GF-D8 (cell line): ENCODE measurements at regions not wholly inside any gene's neighbourhood (a gene's known extent, or its start where the extent isn't known, plus 50 kb on each side); places are given as distances from the start of the nearest gene placed in this dataset.

ENCODE experiments used
- DNase-seq: peaks from one replicate; lab custom pipeline; 2025; lab: John Stamatoyannopoulos, UW

- DNase-seq, result no peak
Measured at GRCh38 chr21:15370462-15370975, 305.7 kb upstream of the NRIP1 start.

DNA sequence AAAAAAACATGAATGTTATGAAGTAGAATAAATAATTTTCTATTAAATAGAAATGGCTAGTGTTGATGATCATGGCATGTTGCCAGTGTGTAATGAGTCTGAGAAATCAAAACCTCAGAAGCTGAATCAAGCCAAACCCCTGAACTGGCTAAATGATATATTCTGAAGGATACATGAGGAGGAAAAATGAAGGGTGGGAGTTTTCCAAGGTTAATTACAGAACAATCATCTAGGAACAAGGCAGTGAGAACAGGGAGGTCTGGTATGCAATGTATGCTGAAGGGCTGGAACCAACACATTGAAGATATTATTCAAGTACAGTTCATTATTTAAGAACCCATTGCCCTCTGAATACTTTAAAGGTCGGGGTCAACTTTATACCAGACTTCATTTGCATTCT, 309.1 kb upstream of the NRIP1 start:
- DNase-seq, result no peak

- DNase-seq, result no peak
Measured at GRCh38 chr21:15379776-15380175, 315.0 kb upstream of the NRIP1 start.

- no peak for DNase-seq
Measured at GRCh38 chr21:15383588-15383987, 318.8 kb upstream of the NRIP1 start.

DNA sequence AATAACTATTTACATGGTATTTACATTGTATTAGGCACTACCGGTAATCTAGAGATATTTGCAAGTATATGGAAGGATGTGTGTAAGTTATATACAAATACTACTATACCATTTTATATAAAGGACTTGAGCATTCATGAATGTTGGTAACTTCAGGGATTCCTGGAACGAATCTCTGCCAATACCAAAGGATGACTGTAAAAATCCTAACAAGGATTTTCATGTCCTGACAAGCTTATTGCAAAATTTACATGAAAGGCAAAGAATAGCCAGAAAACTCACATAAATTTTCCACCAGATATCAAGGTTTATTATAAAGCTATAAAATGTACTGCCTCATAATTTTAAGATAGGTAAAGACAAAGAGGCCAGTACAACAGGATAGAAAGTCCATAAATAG, 325.2 kb upstream of the NRIP1 start:
- DNase-seq, result no peak

GRCh38 chr21:15397258-15397657, 332.5 kb upstream of the NRIP1 start:
- DNase-seq, result no peak

- DNase-seq, result no peak
Measured at GRCh38 chr21:15400905-15401304, 328.9 kb upstream of the USP25 start.

DNA sequence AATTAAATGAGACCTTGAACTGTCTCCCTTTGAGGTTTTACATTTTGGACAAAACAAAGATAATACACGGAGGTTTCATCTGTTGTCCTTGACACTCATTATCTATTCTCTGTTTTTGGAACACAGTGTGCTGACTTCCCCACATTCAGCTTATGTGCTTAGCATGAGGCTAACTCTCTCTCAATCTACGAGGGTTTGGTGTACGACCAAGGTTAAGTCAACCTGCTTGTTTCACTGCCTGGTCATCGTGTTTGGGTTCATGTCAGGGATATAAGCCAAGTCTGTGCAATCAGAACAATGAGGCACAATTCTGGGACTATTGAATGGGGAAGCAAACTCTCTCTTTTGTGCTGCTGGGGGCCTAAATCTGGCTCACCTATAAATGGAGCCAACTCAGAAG, 328.5 kb upstream of the USP25 start:
- DNase-seq, result no peak

DNA sequence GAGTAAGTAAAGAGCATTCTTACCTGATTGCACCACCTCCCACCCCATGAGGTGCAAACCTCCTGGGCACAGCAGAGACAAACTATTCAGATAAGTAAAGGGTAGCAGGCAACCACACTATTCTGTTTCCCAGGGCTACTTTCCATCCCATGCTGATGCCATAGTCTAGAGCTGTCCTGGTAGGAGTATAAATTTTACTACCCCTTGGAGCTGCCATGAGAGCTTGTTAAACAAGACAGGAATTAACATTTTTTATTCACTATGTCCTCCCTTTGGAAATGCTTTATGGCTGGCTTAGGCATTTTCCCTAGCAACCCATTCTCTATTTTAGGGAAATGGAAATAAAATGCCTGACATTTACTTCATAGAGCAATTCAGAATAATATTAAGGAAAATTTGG, 324.6 kb upstream of the USP25 start:
- DNase-seq, result no peak

DNA sequence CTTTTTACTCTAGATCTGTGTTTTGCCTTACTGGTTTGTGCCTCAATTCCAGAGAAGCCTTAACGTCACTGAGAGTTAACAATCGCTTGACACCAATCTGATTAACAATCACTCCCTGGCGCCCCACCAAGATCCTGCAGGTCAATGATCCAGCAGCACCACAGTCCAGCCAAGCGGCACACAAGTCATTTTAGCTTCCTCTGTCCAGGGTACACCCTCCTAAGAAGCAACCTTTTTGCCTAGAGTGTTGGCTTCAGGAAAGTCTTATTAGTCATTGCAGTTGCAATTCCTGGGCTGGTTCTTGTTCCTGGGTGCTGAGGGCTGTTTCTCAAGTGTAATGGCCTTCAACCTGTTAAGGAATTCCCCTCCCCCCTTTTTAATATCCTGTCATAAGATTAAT, 323.0 kb upstream of the USP25 start:
- no peak for DNase-seq

- no peak for DNase-seq
Measured at GRCh38 chr21:15407585-15407984, 322.2 kb upstream of the USP25 start.

- DNase-seq, result no peak
Measured at GRCh38 chr21:15408089-15408488, 321.7 kb upstream of the USP25 start.

GRCh38 chr21:15409031-15409430, 320.8 kb upstream of the USP25 start:
- no peak for DNase-seq

DNA sequence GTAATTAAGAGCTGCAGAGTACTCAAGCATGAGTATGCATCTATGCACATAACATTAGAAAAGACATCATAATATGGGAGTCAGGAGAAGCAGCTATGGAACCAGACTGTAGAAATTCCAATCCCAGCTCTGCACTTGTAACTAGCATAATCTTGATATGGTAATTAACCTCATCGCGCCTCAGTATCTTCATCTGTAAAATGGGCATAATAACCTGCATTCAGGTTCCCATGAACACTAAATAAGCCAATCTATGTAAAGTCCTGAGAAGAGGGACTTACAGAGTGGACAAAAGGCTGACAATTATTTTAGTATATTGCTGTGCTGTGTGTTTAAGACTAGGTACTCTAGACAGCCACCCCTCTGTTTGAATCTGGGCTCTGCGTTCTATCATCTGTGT, 318.9 kb upstream of the USP25 start:
- no peak for DNase-seq

- no peak for DNase-seq
Measured at GRCh38 chr21:15414057-15414456, 315.7 kb upstream of the USP25 start.

GRCh38 chr21:15415541-15416261, 314.1 kb upstream of the USP25 start:
- DNase-seq, result no peak

DNA sequence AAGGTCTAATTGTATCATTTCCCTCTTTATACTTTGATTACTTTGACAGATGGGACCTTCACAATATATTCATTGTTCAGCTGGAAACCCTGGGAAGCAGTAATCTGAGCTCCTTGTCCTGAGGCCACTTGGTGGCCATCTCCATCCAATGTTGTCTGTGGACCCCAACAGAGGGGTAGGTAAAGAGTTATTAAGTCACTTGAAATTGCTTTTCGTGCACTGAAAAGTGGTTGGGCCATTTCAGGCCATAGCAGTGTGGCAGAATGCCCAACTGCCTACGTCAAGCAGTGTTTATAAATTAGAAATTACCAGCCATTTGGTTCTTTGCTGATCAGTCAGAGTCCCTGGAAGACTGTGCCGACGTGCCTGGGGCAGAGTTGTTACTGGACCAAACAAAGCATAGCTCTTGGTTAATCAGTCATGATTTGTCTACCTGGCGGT, 308.3 kb upstream of the USP25 start:
- no peak for DNase-seq

- no peak for DNase-seq
Measured at GRCh38 chr21:15421947-15422346, 307.8 kb upstream of the USP25 start.

DNA sequence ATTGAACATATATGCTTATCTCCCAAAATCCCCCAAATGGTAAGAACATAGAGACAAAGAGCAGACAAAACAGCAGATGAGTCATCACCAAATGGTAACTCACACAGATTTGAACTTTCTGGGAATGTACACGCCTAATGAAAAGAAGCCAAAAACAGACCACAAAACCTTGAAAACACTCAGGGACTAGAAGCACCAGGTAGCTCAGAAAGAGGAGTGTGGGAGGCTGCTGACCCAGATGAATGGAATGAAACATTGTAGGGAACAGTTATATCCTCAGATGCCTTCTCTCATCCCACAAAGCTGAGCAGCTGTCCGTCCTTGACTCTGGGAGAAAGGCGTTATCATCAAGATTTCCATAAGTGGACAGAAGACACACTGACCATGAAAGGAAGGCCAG, 307.0 kb upstream of the USP25 start:
- DNase-seq, result no peak

- no peak for DNase-seq
Measured at GRCh38 chr21:15423676-15424445, 305.9 kb upstream of the USP25 start.

DNA sequence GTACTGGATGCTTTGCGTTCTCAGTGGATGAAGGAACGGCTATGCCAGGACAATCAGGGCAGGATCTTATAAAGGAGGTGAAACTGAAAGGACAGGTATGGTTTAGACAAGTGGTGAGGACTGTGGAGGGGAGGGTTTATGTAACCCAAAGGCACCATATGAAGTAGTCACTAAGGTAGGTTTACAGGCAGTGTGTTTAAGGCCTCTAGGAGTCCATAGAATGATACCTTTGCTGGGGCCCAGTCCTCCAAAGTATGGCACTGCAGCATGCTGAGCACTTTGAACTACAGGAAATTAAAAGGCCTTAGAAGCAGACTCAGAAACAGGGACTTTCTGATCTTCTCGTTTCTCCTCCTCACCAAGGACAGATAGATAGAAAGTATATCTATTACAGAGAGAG, 304.7 kb upstream of the USP25 start:
- DNase-seq, result no peak

- DNase-seq, result no peak
Measured at GRCh38 chr21:15430023-15430422, 299.8 kb upstream of the USP25 start.

- no peak for DNase-seq
Measured at GRCh38 chr21:15430577-15430976, 299.2 kb upstream of the USP25 start.
